ENCODE measurements at regions not wholly inside any gene's neighbourhood (a gene's known extent, or its start where the extent isn't known, plus 50 kb on each side); places are given as distances from the start of the nearest gene placed in this dataset.
"Not testable (repeated sequence)": the region's sequence is repeated elsewhere in the genome, so short reads cannot be mapped to it uniquely, and the experiment has no call there.

DNA sequence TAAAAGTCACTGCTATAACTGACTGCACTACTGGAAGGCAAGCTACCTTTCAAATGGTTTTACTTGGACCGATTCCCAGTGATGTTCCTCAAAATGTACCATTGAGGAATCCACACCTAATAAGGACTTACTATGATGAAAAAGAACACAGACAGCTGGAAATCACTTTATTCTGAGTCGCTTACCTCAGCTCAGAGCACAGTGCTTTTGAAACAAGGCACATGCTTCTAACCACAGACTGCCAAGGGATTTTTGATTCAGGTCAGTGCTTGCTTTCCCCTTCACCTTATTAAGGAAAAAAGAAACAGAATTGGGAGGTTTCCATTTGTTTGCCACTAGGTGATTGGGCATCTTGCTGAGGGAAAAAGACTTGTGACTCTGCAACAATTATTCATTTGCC lies 707.5 kb upstream of the FSHR start:
- DNase-seq (ENCODE audit: low spot score) = no peak

DNA sequence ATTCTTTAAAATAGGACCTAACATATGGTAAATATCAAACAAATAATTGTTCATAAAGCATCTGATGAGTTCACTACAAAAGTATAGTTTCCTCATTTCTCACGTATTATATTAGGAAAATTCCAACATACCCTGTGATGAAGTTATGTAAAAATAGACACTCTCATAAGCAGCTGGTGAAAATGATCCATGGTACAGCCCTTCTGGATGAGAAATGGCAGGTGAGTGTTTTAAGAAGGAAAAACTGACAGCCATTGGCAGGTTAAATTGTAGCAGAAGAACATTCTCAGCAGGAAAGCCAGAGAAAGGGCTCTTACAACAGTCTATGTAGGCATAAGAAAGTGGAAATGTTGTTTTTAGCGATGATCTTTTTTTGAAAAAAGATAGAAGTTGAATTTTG lies 706.5 kb upstream of the FSHR start:
- no peak for DNase-seq (ENCODE audit: low spot score)

DNA sequence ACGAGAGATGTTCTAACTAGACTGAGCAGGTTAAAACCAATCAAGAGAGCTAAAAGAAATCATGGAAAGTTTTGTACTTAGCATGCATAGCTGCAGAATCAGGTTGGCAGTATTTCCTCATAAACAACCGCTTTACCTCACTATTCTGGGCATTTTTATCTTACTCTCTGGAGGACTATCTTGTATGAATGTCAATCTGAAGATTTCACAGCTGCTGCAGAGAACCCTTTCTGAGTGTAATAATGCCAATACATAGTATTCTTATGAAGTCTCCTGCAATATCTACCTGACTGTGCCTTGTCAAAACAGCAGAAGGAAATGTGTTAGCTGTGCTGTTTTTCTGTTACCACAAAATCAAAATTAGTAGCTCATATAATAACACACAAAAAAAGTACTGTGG lies 705.9 kb upstream of the FSHR start:
- DNase-seq (ENCODE audit: low spot score) = no peak

DNA sequence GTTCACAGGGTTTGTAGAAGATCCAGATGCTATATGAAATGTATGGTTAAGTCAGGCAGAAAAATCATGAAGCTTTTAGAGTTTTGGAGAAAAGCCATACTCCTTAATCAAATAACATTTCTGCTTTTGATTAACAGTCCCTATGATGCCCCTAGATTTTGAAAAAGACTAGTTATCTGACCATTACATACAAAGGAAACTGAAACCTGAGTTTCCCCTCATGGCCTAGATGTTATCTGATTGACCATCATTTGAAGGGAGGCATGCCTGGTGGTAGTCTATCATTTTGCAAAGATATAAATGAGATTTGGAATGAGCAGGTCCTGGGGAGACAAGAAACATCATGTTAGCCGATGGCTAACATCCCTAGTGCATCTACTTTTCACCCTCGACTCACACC lies 704.3 kb upstream of the FSHR start:
- DNase-seq (ENCODE audit: low spot score) = no peak

GRCh38 chr2:49858113-49858490 lies 703.8 kb upstream of the FSHR start:
- DNase-seq (ENCODE audit: low spot score) = no peak

GRCh38 chr2:49857371-49858112 lies 703.2 kb upstream of the FSHR start:
- DNase-seq (ENCODE audit: low spot score) = no peak

DNA sequence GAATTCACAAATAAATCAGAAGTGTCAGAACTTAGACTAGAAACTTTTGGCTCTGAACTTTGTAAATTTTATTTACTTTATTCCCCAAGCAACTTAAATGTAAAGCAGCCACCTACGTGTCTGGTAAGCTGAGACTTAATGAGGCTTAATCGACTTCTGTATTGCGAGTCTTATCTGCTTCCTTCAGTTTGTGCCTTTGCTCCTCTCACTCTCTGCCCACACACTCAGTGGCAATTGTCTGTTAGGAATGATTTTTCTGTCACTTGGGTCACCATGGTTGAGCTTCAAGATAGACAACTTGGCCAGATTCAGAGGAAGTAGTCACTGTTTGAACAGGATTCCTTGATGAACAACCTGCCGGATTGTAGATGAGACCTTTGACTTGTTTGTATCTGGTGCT lies 691.4 kb upstream of the FSHR start:
- no peak for DNase-seq (ENCODE audit: low spot score)

DNA sequence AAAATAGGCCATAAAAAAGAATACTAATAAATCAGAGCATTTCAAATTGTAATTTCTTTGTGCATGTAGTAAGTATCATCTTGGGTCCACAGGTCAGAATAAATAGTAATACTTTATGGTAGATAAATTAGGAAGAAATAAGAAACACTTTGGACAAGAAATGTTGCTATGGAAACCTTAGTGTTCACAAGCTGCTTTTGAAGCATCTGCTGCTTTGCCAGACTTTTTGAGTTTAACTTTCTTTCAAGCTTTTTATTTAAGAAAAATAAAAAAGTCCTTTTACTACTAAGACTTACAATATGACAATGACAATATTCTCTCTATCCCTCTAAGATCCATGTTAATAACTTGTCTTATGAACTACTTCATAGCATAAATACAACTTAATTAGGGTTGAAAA lies 690.7 kb upstream of the FSHR start:
- DNase-seq (ENCODE audit: low spot score) = no peak

DNA sequence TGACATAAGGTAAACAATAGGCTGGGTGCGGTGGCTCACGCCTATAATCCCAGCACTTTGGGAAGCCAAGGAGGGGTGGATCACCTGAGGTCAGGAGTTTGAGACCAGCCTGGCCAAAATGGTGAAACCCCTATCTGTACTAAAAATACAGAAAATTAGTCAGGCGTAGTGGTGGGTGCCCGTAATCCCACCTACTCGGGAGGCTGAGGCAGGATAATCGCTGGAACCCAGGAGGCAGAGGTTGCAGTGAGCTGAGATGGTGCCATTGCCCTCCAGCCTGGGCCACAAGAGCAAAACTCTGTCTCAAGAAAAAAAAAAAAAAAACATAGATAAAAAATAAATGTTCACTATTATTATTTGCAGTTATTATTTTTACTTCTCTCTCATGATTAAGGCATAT lies 689.8 kb upstream of the FSHR start:
- DNase-seq (ENCODE audit: low spot score) = not testable (repeated sequence)

GRCh38 chr2:49843314-49843713 lies 689.0 kb upstream of the FSHR start:
- no peak for DNase-seq (ENCODE audit: low spot score)

DNA sequence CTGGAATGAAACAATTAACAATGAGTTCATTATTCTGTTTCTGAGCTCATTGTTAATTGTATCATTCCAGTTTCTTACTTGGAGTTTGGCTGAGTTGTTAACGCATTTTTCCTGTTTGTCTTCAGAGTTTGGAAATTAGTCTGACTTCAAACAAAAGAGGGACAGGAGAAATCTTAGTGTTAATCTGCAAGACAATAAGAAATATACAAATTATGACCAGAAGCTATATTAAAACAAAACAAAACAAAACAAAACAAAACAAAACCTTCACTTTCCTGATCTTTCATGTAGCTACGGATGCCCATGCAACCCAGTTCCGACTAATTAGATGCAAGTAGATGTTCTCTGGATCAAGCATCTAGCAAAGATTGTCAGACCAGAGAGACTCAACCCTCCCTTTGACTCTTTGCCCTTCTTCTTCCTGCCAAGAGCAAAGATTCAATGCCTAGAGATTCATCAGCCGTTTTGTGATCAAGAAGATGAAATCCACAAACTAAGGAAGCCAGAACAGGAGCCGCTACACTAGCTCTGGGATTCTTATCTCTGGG lies 686.2 kb upstream of the FSHR start:
- DNase-seq (ENCODE audit: low spot score) = no peak

DNA sequence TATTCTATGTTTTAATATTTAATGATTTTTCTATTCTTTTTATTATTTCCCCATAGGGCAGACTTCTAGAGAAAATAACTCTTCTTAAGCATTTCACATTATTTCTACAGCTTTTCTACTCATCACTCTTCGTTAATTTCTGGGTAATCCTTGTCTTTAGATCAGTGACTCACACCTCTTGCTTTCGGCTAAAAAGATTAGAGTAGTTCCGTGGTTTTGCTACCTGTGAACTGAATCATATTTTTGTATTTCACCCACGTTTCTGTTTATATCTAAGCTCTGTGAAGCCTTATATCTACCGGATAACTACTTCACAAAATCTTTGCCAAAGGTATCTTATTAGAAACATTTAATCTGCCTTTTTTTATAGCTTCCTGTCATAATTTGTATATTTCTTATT lies 685.5 kb upstream of the FSHR start:
- DNase-seq (ENCODE audit: low spot score) = no peak

- no peak for DNase-seq (ENCODE audit: low spot score)
Observed at GRCh38 chr2:49837561-49838293, 683.4 kb upstream of the FSHR start.

- no peak for DNase-seq (ENCODE audit: low spot score)
Observed at GRCh38 chr2:49836017-49836416, 681.7 kb upstream of the FSHR start.

DNA sequence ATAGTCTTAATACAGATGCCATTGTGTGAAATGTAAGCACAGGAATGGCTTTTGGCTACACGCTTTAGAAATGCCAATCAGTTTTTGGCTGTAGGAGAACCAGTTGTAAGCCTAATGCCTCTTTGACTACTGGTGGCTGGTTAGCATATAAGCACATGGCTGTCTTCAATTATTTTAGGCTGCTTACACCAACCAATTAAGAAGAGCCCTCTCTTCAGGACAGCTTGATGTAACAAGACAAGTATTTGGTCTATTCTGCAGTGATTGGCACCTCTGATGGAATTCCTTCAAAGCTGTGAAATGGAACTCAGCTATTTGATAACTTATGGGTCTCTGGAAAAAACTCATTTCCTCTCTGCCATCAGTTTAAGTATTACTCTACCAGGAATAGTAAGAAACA lies 680.1 kb upstream of the FSHR start:
- DNase-seq (ENCODE audit: low spot score) = no peak

DNA sequence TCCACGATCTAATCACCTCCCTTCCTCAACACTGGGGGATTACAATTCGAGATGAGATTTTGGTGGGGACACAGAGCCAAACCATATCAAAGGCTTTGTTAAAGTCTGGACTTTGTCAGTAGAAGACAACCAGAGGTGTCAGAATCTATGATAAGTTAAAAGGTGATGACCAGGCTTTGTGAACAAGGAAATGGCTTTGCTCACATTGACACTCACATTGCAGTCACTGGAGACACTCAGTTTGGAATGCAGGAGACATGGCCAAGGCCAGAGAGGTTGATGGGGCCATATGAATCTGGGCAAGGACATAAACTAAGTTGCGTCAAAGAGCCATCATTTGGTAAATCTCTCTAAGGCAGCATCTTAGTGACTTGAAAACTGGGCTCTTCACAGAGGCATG lies 678.2 kb upstream of the FSHR start:
- DNase-seq (ENCODE audit: low spot score) = no peak

DNA sequence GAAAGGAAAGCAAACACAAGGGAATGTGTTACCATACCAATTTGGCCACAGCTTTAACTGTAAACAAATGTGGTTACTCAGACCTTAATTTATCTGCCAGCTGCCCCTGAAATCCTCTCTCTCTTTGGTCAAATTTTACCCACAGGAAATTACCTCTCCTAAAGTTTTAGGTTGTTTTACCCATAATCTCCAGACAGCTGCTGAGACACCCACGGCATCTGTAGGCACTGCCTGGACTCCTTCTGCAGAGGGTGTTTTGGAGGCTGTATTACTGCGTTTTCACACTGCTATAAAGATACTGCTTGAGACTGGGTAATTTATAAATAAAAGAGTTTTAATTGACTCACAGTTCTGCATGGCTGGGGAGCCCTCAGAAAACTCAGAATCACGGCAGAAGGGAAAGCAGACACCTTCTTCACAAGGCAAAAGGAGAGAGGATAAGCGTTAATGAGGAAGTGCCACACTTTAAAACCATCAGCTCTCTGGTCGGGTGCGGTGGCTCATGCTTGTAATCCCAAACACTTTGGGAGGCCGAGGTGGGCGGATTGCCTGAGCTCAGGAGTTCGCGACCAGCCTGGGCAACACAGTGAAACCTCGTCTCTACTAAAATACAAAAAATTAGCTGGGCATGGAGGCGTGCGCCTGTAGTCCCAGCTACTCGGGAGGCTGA lies 677.5 kb upstream of the FSHR start:
- no peak for DNase-seq (ENCODE audit: low spot score)

DNA sequence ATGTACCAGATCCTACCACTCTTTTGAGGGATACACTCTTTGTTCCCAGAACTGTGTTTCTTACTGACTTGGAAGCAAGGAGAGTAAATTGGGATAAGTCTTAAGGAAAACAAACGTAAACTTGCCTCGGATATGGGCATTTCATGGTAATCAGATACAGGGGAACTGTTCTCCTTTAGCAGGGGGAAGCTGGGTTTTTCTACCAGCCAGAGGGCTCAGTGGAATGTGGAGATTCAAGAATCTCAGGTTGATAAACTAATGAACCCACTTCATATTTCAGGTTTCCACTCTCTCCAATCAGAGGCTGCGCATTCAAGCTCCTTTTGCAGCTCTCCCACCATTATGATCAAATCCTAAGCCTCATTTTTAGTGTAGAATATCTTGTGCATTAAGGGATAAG lies 676.5 kb upstream of the FSHR start:
- DNase-seq (ENCODE audit: low spot score) = no peak

- no peak for DNase-seq (ENCODE audit: low spot score)
Observed at GRCh38 chr2:49827366-49827765, 673.1 kb upstream of the FSHR start.

DNA sequence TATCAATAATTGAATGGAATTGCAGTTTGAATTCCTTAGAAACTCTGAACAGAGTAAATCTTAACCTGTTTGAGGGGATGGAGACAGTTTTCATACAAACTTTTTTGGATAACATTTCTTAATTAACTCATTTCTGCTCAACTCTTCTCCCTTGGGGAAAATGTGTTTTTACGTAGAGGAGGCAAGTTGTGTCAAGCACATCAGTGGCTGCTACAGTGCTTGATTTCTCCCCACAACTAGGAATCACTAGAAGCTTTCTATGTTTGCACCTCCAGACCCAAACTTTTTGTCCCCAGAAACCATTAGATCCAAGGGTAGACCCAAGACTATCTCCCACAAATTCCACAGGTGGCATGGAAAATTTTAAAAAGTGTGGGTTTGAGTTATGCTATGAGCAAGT lies 658.9 kb upstream of the FSHR start:
- DNase-seq (ENCODE audit: low spot score) = no peak

DNA sequence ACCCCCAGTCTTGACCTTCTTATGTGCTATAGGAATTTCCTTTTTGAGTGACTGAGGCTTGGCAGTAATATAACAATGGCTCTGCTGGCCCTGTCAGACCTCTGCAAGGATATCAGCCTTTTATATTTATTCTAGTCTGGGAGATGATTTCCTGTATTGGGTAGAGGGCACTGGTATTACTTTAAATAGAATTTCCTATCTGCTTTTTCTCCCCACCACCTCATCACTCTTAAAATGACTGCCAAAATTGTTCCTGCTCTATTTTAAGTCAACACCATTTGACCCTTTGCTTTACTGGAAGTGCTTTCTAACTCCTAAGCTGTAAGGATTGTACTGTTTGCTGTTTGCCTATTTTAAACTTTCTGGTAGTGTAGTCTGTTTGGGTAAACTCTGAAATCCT lies 658.4 kb upstream of the FSHR start:
- no peak for DNase-seq (ENCODE audit: low spot score)

DNA sequence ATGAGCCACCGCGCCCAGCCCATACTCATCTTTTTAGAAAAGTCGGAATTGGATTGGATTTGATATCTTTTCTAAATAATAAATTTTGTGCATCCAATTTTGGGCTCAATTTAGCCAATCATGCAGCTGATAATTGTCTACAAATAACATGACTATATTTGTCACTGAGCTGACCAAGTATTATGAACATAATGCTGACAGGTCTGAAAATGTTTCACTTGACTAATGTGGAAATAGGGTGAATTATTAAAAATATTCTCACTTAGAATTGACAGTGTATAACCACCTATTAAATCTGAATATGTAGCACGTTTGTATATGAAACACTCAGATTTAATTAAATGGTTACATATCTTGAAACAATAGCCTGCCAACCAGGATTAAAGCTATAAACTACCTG lies 657.2 kb upstream of the FSHR start:
- DNase-seq (ENCODE audit: low spot score) = no peak

- no peak for DNase-seq (ENCODE audit: low spot score)
Observed at GRCh38 chr2:49807689-49808088, 653.4 kb upstream of the FSHR start.
